WI38 (cell line): ENCODE measurements at regions not wholly inside any gene's neighbourhood (a gene's known extent, or its start where the extent isn't known, plus 50 kb on each side); places are given as distances from the start of the nearest gene placed in this dataset.

Experiments used
- H3K4me3 ChIP-seq: 2 replicates; pipeline ENCODE4 v1.5.1; 2011; ENCODE audit warnings: low read depth, mild to moderate bottlenecking, control low read depth, low read length
- CTCF ChIP-seq: IDR thresholded peaks from 2 replicates; pipeline ENCODE4 v1.5.1; 2012; ENCODE audit warnings: low read depth, mild to moderate bottlenecking, control low read depth, low read length

- TF ChIP-seq CTCF, result no peak
- H3K4me3 ChIP-seq, result no peak overlapping the region
Observed at GRCh38 chr4:179626687-179627086, 2184.4 kb upstream of the AGA start.

GRCh38 chr4:179631321-179631720 is 2189.1 kb upstream of the AGA start:
- no peak for TF ChIP-seq CTCF
- no peak overlapping the region for H3K4me3 ChIP-seq

- no peak for TF ChIP-seq CTCF
- H3K4me3 ChIP-seq, result peak overlapping the region; percentile 35
Observed at GRCh38 chr4:179634862-179635261, 2192.6 kb upstream of the AGA start.

GRCh38 chr4:179662522-179662921 is 2220.3 kb upstream of the AGA start:
- no peak for TF ChIP-seq CTCF
- no peak overlapping the region for H3K4me3 ChIP-seq

- TF ChIP-seq CTCF, result no peak
- H3K4me3 ChIP-seq, result no peak overlapping the region
Observed at GRCh38 chr4:179663641-179664429, 2221.6 kb upstream of the AGA start.

- no peak for TF ChIP-seq CTCF
- H3K4me3 ChIP-seq, result no peak overlapping the region
Observed at GRCh38 chr4:179664430-179665027, 2222.3 kb upstream of the AGA start.

GRCh38 chr4:179666226-179666625 is 2224.0 kb upstream of the AGA start:
- no peak overlapping the region for H3K4me3 ChIP-seq
- no peak for TF ChIP-seq CTCF
